OCI-LY7 (cell line): ENCODE measurements at regions not wholly inside any gene's neighbourhood (a gene's known extent, or its start where the extent isn't known, plus 50 kb on each side); places are given as distances from the start of the nearest gene placed in this dataset.

Experiments used
- BruUV-seq: library from RNA; stranded (reverse); fragments of 400-500 nt; replicated peaks from 2 replicates; lab custom pipeline; 2021; lab: Mats Ljungman, UMichigan
- CTCF ChIA-PET: fragments of 300-600 bp; sonication (Branson Sonifier 250); formaldehyde crosslinking; loops from one replicate; lab custom pipeline; 2022; ENCODE audit warnings: antibody characterized with exemption; ENCODE audit not compliant: unreplicated experiment; lab: Charles Lee
- POLR2A ChIA-PET: fragments of 300-600 bp; sonication (Branson Sonifier 250); formaldehyde crosslinking; loops from one replicate; lab custom pipeline; 2022; ENCODE audit warnings: antibody characterized with exemption; lab: Charles Lee
- DNase-seq: peaks from one replicate; pipeline ENCODE4 v3.0.0-alpha.2; 2015; ENCODE audit warnings: low spot score
- H2AFZ ChIP-seq: fragments of 200-600 bp; sonication (generic), shearing (Covaris generic); 2 replicates; pipeline ENCODE4 v1.6.1; 2014; ENCODE audit warnings: mild to moderate bottlenecking, antibody characterized with exemption, low read length, moderate library complexity
- H3K27ac ChIP-seq: fragments of 200-600 bp; sonication (generic); 2 replicates; pipeline ENCODE4 v1.5.1; 2014; ENCODE audit warnings: mixed run types, low read depth, mild to moderate bottlenecking, moderate library complexity, low read length, inconsistent platforms; ENCODE audit not compliant: poor library complexity, severe bottlenecking
- H3K36me3 ChIP-seq: fragments of 200-600 bp; sonication (generic); 2 replicates; pipeline ENCODE4 v1.6.1; 2014; ENCODE audit warnings: mild to moderate bottlenecking, antibody characterized with exemption, low read length, moderate library complexity, mixed read lengths; ENCODE audit not compliant: insufficient read depth
- H3K4me1 ChIP-seq: fragments of 200-600 bp; sonication (generic); 2 replicates; pipeline ENCODE4 v1.5.1; 2014; ENCODE audit warnings: mild to moderate bottlenecking, low read length; ENCODE audit not compliant: insufficient read depth, poor library complexity, severe bottlenecking
- H3K4me2 ChIP-seq: fragments of 200-600 bp; sonication (generic); 2 replicates; pipeline ENCODE4 v1.6.1; 2014; ENCODE audit warnings: mild to moderate bottlenecking, low read length
- H3K4me3 ChIP-seq: fragments of 200-600 bp; sonication (generic); 2 replicates; pipeline ENCODE4 v1.5.1; 2014; ENCODE audit warnings: mild to moderate bottlenecking, low read depth, low read length; ENCODE audit not compliant: poor library complexity, severe bottlenecking
- H3K79me2 ChIP-seq: fragments of 200-600 bp; sonication (generic); 2 replicates; pipeline ENCODE4 v1.6.1; 2016; ENCODE audit warnings: low read depth, mild to moderate bottlenecking, low read length, moderate library complexity, mixed read lengths; ENCODE audit not compliant: insufficient read depth
- H3K9me2 ChIP-seq: fragments of 200-600 bp; sonication (generic); 2 replicates; pipeline ENCODE4 v1.6.1; 2016; ENCODE audit warnings: mild to moderate bottlenecking, low read length, mixed read lengths; ENCODE audit not compliant: insufficient read depth
- H3K9me3 ChIP-seq: fragments of 200-600 bp; sonication (generic); 2 replicates; pipeline ENCODE4 v1.6.1; 2014; ENCODE audit warnings: mild to moderate bottlenecking, mixed run types, low read length, mixed read lengths
- H4K20me1 ChIP-seq: fragments of 200-600 bp; sonication (generic); 2 replicates; pipeline ENCODE4 v1.6.1; 2014; ENCODE audit warnings: mild to moderate bottlenecking, antibody characterized with exemption, low read length, moderate library complexity, mixed read lengths; ENCODE audit not compliant: insufficient read depth
- EZH2phosphoT487 ChIP-seq: fragments of 200-600 bp; sonication (generic); IDR thresholded peaks from 2 replicates; pipeline ENCODE4 v1.6.1; 2018; ENCODE audit warnings: low read depth, borderline replicate concordance, mild to moderate bottlenecking, mixed run types, antibody characterized with exemption, low read length, moderate library complexity, mixed read lengths
- intact Hi-C: fragments of 100-400 bp; cut with micrococcal nuclease; formaldehyde crosslinking; loops from one replicate; pipeline ENCODE4 v1.10.0; 2022; ENCODE audit not compliant: unreplicated experiment
- TF ChIP-seq, protein P1 (sequence below): fragments of 200-600 bp; sonication (generic); conservative IDR thresholded peaks from 2 replicates; pipeline ENCODE4 v1.5.1; 2014; ENCODE audit warnings: mild to moderate bottlenecking, antibody characterized with exemption, low read length, moderate library complexity, mixed read lengths

DNA sequence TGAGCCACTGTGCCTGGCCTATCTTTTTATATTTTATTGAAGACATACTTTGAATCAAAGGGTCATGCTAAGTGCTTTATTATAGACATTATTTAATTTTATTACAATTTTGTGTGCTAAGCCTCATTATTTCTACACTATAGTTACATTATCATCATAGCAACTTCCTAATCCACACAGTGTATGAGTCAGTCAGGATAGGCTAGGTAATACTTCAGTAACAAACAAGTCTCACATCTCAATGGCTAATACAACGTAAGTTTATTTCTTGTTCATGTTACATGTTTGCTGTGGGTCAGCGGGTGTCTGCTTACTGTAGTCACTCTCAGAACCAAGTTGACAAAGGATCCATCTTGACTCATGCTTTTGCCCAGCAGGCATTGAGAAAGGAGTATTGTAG lies 292.6 kb upstream of the TGFBR2 start:
- no peak overlapping the region for H3K4me3 ChIP-seq
- no peak overlapping the region for H3K4me2 ChIP-seq
- BruUV-seq, result no TSS peak
- POLR2A ChIA-PET, result interaction anchor here (0.7 kb wide), 1 partner anchor 147 kb away, joined by 7 read pairs; no protein-coding TSS in a partner anchor
- TF ChIP-seq, protein P1, sequence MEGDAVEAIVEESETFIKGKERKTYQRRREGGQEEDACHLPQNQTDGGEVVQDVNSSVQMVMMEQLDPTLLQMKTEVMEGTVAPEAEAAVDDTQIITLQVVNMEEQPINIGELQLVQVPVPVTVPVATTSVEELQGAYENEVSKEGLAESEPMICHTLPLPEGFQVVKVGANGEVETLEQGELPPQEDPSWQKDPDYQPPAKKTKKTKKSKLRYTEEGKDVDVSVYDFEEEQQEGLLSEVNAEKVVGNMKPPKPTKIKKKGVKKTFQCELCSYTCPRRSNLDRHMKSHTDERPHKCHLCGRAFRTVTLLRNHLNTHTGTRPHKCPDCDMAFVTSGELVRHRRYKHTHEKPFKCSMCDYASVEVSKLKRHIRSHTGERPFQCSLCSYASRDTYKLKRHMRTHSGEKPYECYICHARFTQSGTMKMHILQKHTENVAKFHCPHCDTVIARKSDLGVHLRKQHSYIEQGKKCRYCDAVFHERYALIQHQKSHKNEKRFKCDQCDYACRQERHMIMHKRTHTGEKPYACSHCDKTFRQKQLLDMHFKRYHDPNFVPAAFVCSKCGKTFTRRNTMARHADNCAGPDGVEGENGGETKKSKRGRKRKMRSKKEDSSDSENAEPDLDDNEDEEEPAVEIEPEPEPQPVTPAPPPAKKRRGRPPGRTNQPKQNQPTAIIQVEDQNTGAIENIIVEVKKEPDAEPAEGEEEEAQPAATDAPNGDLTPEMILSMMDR, result no peak
- TF ChIP-seq EZH2phosphoT487, result no peak
- no peak for DNase-seq
- H2AFZ ChIP-seq, result no peak overlapping the region
- H3K4me1 ChIP-seq, result no peaks in the 10 kb centered on the region
- no peaks in the 10 kb centered on the region for H3K36me3 ChIP-seq
- intact Hi-C loops, result loop anchor here (10.0 kb wide), 1 partner anchor 381 kb away; no protein-coding TSS in a partner anchor
- no peaks in the 10 kb centered on the region for H3K9me2 ChIP-seq
- CTCF ChIA-PET, result no interaction called here
- no peaks in the 10 kb centered on the region for H3K9me3 ChIP-seq
- H3K27ac ChIP-seq, result no peak overlapping the region
- H3K79me2 ChIP-seq, result no peaks in the 10 kb centered on the region
- H4K20me1 ChIP-seq, result no peaks in the 10 kb centered on the region

DNA sequence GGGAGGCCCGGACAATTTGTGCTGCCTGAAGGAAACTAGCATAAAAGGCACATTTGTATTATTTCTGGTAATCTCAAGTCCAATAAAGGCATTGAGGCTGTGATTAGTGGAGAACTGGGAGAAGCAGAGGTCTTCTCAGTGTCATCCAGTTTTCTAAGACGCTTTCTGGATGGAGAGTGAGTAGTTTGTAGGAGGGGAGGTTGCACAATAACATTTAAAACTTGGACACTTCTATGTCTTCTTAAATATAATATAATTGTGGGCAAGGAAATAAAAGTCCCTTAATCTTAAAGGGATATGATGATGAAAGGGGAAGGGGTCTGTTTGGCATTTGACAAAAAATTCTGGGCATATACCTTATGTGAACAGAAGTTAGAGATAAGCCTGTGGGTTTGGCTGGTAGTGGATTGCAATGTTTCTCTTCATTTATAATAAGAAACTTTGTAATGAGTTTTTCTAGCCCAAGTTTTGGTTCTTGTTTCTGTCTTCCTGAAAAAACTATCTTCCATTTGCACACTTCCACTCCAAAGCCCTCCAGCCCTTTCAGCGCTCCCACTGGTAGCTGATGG lies 291.6 kb upstream of the TGFBR2 start:
- intact Hi-C loops, result loop anchor here (10.0 kb wide), 1 partner anchor 380 kb away; no protein-coding TSS in a partner anchor
- no peaks in the 10 kb centered on the region for H3K9me3 ChIP-seq
- no peaks in the 10 kb centered on the region for H3K4me1 ChIP-seq
- H3K27ac ChIP-seq, result no peak overlapping the region
- H3K79me2 ChIP-seq, result no peaks in the 10 kb centered on the region
- BruUV-seq, result no TSS peak
- CTCF ChIA-PET, result no interaction called here
- H3K4me3 ChIP-seq, result no peak overlapping the region
- H2AFZ ChIP-seq, result no peak overlapping the region
- DNase-seq, result no peak
- H3K9me2 ChIP-seq, result no peaks in the 10 kb centered on the region
- H4K20me1 ChIP-seq, result no peaks in the 10 kb centered on the region
- no peak for TF ChIP-seq EZH2phosphoT487
- no peaks in the 10 kb centered on the region for H3K36me3 ChIP-seq
- H3K4me2 ChIP-seq, result no peak overlapping the region
- POLR2A ChIA-PET, result no interaction called here

DNA sequence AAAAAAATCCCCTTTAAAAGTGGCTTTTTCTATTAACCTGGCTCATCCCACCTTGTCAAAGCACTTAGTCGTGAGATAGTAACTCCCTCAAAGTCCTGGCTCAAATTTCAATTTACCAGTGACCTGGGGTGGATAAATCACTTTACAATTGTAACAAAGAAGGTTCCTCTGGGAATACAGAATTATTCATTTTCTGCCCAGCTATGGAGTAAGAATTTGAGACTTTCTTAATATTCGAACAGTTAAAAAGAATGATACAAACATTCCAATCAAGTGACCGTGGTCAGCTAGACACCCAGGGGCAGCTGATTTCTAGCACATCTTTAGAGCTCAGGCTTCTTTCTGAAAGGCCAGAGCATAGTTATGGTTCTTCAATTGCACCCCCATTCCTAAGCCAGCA lies 291.0 kb upstream of the TGFBR2 start:
- intact Hi-C loops, result loop anchor here (10.0 kb wide), 1 partner anchor 379 kb away; no protein-coding TSS in a partner anchor
- no peak overlapping the region for H3K27ac ChIP-seq
- ChIA-PET CTCF (no interaction called here), POLR2A (no interaction called here)
- H4K20me1 ChIP-seq, result no peaks in the 10 kb centered on the region
- no peaks in the 10 kb centered on the region for H3K36me3 ChIP-seq
- H2AFZ ChIP-seq, result no peak overlapping the region
- DNase-seq, result no peak
- TF ChIP-seq, protein P1, result no peak
- TF ChIP-seq EZH2phosphoT487, result no peak
- no peaks in the 10 kb centered on the region for H3K9me3 ChIP-seq
- H3K79me2 ChIP-seq, result no peaks in the 10 kb centered on the region
- no TSS peak for BruUV-seq
- H3K4me1 ChIP-seq, result no peaks in the 10 kb centered on the region
- H3K4me2 ChIP-seq, result no peak overlapping the region
- no peaks in the 10 kb centered on the region for H3K9me2 ChIP-seq
- no peak overlapping the region for H3K4me3 ChIP-seq
